Stimulated activated CD8-positive, alpha-beta memory T cell treated with anti-CD3 and anti-CD28 coated beads, Interleukin-15, amount 100 ng/mL, for 48 hours (primary cell): ENCODE measurements at regions not wholly inside any gene's neighbourhood (a gene's known extent, or its start where the extent isn't known, plus 50 kb on each side); places are given as distances from the start of the nearest gene placed in this dataset.
A peak's percentile ranks its signal among the peaks of the same experiment; 100 is the strongest.

ENCODE experiments used
- DNase-seq, 2 donors: peaks; one replicate each; pipeline ENCODE4 v3.0.0-alpha.2; 2020; ENCODE audit warnings: low read depth in 2 of 2

DNA sequence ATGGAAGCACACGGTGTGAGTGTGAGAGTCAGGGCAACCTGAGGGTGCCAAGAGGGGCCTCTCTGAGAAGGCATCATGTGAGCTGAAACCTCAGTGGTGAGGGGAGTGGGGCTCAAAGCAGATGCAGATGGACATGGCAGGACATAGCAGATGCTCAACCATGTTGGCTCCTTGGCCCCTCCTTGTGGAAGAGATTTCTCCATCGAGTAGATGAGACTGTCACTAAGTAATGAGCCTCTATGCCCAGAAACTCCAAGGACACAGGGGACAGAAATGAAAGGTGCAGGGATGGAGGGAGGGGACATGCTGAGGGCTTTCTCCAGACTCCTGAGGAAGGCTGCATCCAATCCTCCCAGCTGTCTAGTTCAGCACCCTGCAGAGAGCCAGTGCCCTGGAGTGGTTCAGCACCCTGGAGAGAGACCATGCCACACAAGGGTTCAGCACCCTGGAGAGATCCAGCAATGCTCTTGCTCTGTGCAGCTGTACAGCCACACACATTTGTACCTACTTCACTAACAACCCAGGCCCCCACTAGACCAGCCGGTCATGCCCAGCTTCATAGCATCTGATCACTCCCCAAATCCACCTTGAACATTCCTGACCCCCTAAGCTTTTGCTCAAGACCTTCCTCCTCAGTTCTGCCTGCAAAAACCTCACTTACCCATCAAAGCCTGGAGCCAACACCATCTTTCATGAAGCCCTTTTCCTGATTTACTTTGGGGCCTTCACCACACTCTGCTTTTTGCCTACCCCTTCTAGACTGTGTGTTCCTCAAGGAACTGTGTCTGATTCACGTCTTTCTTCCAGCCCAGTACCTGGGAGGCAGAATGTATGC lies 252.0 kb downstream of the CTTN start:
- peak; percentile 12 to 17 for DNase-seq

DNA sequence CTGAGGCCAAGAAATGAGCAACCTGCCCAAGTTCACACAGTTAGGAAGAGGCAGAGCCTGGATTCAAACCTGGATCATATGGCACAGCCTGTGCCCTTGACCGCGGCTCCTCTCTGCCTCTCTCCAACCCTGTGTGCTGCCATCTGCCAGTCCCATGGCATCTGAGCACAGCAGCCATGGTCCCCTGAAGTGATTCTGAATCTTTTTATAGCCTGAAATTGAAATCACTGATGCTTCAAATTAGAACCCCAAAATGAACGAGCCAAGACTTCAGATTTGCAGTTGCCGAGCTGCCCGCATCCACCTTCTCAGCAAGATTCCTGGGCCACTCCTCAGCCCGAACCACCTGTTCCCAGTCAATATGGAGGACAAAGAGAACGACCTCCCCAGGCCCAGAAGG lies 252.7 kb downstream of the CTTN start:
- DNase-seq, result no peak

DNA sequence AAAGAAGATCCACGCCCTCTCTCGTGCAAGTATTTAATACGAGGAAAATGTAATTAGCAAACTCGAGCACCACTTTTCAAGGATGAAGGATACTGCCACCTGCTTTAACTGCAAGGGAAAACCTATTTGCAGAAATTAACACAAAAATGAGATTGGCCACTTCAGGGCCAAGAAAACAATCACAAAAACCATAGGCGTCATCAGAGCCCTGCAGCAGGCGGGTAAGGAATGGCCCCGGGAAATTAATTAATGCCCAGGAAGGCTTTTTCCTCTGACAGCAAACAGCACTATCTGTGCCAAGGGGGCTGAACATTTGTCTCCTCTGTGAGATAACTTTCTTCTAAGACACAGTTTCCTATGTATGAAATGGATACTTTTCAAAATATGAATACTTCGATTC lies 255.7 kb downstream of the CTTN start:
- no peak for DNase-seq

DNA sequence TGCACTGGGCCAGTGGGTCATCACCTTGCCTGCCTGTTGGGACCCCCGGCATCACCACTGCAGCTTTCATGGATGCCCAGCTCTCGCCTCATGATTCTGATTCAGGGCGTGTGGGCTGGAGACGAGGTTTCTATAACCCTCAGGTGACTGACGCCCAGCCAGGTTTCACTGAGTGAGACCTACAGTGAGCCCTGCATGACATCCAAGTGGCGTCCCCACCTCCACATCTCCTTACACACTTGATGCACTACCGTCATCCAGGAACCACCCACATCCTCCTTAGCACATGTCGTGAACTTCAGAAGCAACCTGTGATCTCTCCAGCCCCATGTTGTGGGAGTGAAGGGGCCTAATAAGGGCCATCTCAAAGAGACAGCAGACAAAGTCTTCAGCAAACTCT lies 257.5 kb downstream of the CTTN start:
- DNase-seq, result no peak

DNA sequence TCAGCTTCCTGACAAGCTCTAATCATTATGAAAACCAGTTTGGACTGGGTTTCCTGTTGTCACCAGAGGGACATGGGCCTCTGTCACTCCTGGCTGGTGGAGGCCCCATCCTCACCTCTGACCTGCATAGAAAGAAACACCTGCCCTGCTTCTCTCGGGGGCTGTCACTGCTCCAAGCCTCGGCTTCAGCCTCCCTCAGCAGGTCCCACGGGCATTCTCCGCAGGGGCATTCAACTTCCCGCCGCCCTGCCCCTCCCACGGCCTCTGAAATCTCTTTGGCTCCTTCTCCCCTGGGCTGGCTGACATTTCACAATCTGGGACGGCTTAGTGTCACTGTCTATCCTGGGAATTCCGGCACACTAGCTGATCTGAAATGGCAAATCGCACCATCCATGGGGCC lies 257.9 kb downstream of the CTTN start:
- DNase-seq, result no peak

DNA sequence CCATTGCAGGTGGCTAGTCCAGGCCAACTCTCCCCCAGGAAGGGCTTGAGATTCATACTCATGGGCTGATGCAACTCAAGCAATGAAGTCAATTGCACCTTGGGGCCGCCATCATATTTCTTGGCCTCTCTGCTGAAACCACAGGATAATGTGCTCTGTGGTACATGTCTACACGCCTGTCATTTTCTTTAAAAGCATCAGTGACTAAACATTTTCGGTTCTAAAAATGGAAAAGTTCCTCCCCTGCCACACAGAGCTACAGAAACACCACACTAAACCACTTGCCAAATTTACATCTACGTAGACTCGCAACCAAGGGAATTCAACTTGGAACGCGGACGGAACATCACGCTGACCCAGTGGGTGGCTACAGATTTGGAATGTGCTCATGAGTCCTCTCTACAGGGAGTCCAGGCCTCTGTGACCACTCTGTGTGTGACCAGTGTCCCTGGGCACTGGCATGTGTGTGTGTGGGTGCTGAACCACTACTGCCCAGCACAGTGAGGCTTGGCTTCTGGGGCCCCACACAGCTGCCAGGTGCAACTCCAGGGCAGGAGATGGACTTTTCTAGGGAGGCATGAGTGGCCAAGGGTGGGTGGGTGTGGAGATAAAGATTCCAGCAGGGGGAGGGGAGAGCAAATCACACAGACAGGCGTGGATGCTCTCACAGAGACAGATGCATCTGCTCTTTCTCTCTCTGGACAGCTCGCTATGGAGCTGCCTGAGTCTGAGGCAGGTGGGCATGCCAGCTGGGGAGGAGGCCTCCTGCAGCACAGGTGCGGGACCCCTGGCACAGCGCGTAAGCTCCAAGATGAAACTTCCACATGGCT lies 261.9 kb downstream of the CTTN start:
- no peak for DNase-seq

DNA sequence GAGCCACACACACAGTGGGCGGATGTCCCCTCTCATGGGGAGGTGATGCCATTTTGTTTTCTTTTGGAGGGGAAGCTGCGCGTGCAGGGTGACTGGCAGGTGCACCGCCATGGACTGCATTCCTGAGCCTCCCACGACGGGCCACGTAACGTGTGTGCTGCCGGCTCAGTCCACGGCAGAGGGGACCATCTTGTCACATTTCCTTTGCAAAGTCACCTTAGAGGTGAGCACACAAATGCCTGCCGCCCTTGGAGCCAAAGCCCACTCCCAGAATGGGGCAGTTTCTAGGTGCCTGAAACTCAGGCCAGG lies 262.5 kb downstream of the CTTN start:
- DNase-seq, result no peak

DNA sequence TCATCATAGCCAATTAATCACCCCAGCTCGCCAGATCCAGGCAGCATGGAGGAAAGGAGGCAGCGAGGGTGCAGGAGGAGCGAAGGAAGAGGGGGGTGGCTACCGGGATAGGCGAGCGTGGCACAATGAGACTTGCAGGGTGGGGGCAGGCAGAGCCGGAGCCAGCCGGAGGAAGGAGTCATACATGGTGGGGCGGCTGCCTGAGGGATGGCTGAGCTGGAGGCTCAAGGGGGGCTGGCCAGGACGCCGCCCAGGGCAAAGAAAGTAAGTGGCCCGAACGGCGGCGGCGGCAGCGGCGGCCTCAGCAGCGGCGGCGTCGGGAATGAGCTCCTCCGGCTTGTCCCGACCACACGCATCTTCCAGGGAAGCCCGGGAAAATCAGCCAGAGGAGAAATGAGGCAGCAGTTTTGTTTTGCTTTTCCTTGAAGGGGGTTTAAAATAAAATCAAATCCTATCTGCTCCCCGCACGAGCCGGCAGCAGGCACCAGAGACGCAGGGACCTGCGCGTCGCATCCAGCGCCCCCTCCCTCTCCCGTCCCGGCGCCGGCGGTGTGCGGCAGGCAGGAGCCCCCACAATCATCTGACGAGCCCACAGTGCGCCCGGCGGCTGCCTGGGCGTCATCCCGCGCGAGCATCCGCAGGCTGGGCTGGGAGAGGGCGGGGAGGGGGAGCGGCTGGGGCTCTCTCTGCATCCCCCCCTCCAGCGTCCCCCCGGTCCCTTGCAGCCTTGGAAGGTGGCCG lies 263.6 kb downstream of the CTTN start:
- DNase-seq, result no peak

DNA sequence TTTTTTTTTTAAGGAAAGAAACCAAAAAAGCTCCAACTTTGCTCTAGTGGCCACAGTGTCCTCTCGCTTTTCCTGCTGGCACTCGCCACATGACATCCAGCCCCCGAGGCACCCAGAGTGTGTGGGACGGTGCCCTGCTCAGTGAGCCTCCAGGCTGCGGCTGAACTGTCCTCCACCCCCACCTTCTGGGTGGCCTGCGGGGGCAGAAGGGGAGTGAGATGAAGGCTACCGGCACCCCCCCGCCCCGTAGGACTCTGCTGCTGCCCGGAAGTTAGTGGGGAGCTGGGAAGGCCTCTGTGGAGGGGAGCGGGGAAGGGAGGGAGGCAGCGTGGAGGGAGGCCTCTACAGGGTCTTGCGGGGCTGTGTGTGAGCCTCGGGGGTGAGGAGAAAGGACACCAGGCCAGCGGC lies 264.4 kb downstream of the CTTN start:
- DNase-seq, result no peak

DNA sequence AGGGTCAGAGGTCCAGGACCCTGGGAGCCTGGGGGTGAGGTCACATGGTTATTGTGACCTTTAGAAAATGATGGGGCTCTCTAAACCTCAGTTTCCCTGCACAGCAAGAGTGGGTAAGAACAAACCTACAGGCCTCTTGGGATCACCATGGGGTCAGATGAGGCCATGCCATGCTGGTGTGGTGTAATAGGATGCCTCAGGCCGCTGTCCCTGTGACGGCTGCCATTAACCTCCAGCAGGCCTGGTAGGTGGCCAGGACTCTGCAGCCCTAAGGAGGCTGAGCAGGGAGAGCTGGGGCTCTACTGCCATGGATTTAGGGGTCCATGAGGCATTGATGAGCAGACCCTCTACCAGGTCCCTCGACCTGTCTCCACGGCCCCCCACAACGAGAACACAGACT lies 265.5 kb downstream of the CTTN start:
- no peak for DNase-seq

DNA sequence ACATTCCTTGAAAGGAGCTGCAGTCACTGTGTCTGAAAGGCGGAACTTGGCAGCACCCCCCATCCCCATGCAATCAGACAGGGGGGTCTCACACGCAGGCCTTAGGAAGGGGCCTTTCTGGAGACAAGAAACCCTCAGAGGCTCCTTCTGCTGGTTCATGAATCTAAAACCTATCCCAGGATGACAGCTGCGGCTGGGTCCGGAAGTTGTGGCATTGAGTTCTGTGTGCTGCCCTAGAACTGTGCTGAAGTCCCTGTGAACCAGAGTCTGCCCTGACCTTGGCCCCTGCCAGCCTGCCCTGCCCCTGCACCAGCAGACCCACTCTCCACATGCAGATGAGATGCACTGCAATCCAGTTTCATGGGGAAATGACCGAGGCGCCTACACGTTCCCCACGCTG lies 268.0 kb downstream of the CTTN start:
- no peak for DNase-seq

DNA sequence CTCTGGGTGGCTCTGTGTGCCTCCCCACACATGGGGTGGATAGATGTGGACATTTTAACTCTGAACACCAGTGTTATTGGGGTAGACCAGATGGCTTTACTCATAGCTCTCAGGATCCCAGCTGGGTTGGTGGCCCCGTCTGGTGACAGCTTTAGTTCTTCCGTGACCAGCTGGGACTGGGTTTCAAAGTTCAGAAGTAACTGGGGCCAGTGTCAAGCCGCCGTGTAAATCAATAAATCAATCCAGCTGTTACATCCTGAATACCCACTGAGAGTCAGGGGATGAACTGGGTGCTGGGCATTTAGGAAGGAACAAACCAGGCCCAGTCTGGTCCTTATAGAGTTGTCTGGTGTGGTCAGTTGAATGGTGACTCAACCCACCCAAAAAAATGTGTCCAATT lies 269.4 kb downstream of the CTTN start:
- DNase-seq, result no peak

DNA sequence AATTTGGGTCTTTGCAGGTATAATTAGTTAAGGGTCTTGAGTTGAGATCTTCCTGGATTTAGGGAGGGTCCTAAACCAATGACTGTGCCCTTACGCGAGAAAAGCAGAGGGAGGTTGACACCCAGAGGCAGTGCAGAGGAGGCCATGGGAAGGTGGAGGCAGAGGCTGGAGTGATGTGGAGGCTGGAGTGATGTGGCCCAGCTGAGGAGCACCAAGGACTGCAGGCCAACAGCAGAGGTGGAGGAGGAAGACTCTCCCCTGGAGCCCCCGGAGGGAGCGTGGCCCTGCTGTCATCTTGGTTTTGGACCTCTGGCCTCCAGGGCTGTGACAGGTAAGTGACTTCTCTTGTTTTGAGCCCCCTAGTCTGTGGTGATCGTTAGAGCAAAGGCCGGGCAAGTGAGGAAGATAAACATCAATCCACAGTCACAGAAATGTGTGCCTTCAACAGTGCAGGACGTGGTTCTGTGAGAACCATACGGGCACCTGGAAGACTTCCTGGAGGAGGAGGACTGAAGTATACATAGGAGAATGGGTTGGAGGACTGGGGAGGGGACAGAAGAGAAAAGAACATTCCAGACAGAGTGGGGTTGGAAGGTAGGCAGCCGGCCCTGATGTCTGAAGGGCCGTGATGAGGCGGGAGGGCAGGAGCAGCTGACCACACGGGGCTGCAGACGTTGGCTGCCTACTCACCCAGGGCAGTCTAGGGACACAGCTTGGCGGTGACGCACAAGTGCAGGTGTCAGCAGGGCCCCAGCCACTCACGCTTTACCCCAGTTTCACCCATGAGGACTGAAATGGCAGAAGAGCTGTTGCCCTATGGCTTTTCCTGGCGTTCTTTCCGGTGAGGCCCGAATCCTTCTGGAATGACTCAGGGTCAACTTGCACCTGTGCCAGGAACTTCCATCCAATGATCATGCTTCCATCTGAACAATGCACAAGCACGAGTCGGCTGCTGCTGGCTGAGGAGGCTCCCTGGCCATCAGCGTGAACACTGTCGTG lies 270.2 kb downstream of the CTTN start:
- DNase-seq, result no peak

DNA sequence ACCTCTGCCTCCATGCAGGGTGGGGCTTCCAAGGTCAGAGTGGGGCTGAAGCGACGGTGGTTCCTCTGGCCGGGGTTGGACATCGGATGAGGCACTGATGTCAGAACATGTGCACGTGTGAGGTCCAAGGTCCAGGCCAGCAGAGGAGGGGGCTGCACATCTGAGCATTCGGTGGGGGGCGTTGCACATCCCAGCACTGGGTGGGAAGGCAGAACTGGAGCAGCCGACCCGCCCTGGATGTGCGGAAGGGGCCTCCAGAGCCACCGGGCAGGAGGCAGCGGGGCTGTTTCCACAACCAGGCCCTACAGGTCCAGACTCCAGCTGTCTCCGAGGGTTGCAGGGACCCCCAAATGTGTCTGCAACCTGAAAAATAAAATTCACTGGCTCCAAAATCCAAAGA lies 271.0 kb downstream of the CTTN start:
- DNase-seq, result no peak

DNA sequence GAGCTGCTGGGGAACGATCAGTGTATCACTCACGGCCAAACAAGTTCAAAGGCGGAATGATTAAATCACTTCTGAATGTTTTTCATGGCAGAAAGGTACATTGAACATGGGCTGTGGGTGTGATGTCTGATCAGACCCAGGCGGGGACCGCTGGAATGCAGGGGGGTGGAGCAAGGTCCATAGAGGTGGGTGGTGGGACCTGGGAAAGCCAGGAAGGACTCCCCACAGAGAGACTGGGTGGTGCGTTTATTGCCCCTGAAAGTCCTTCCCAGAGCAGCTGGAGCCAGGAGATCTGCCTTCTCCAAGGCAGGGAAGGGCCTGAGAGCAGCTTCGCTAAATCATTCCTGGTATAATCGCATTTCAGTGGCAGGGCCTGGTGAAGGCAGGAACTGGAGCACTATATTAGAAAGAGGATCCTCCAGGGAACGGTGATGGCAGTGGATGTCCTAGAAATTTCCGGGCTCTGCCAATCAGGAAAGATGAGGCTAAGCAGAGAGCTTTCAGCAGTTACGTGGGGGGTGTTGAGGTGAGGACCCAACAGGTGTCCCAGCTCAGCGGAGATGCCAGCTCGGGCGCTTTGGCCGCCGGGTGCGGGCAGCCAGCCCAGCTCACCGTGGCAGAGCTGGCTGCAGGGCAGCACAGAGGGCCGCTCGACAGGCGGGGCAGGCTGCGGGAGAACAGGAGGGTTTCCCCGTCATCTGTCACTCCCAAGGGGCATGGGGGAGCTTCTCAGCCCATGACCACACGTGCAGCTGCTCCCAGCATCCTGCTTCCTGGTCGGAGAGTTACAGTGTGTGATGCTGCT lies 271.7 kb downstream of the CTTN start:
- no peak for DNase-seq

DNA sequence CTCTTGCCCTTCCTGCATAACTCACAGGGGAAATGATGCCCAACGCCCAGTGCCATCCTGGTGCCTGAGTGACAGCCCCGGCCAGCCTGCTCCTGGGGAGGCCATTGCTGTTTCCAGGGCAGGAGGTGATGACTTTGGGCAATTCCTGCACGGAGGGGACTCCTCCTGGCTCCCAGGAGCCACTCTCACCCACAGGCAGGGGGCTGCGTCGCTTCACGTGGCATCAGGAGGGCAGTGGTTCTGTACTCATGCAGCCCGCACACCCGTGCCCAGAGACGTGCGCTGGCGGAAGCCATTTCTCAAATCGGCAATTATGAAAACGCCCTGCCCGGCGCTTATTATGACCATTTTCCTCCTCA lies 272.3 kb downstream of the CTTN start:
- no peak for DNase-seq

DNA sequence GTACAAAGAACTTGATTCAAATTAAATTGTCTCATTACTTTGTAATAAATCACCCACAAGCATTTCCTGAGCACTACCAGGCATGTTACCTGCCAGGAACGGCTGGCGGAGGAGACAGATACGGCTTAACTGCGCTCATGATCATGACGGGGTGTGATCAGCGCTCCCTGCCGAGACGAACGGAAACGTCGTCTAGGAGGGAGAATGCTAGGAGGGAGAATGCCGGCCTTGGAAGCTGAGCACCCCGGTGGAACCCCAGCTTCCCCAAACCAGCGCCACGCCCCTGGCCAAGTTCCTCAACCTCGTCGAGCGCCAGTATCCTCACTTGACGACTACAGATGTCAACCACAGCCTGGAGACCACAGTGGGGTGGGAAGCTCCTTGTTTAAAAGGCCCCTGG lies 272.8 kb downstream of the CTTN start:
- DNase-seq, result no peak

DNA sequence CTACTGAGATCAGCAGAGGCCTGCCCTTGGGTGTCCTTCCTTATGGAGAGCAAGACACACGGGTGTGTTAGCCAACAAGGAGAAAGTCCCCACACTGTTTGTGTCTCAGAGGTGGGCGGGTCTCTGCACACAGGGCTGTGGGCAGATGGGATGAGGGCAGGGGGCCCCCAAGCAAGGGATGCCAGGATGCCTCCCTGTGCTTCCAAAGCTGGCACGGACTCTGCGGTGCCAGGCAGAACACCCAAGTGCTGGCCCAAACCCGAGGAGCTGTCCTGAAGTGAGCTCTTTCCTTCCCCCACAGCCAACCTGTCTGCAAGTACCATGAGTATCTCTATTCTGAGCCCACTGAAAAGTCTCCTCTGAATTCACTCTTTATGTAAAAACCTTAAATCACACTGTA lies 273.3 kb downstream of the CTTN start:
- DNase-seq, result no peak

DNA sequence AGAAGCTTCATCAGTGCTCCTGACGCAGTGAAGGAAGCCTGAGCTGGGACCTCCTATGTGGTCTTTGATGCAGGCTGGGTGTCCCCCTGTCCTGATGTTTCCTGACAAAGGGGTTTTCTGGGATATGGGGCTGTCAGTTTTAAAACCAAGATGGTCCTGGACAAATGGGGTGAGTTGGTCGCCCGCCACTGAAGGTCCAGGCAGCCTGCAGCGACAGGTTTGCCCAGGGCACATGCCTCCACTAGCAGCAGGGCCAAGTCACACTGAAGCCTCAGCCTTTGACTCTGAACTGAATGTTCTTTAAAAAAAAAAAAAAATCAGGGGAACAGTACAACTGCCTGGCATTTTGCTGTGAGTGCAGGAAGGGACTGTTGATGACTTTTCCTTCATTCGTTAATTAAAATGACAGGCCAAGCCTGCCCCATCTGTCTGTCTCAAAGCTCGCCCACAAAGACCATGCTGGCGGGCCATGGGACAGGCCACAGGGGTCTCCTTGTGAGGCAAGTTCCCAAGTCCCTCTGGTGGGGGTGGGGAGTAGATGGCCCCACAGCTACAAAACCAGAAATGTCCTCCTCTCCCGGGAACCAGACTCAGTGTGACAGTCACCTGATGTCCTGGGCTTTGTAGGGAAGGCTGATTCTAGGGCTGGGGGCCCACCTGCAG lies 274.8 kb downstream of the CTTN start:
- no peak for DNase-seq

DNA sequence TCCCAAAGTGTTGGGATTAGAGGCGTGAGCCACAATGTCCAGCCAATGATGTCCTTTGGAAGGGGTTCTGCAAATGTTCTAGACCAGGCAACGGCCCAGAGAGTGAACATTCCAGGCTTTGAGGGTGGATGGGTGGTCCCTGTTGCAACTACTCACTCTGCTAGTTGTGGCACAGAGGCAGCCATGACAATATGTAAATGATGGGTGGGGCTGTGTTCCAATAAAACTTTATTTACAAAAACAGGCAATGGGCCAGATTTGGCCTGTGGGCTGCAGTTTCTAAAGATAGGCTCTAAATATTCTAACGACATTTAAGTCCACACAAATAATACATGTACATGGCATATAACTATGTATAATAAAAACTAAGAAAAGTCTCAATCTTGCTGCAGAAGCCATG lies 276.3 kb downstream of the CTTN start:
- DNase-seq, result no peak
